Prostate gland (tissue), 2 donors: ENCODE measurements at regions not wholly inside any gene's neighbourhood (a gene's known extent, or its start where the extent isn't known, plus 50 kb on each side); places are given as distances from the start of the nearest gene placed in this dataset.

Source experiments
- POLR2A ChIP-seq: fragments of 450-650 bp; IDR thresholded peaks from one replicate; pipeline ENCODE4 v1.6.1; 2016; ENCODE audit warnings: antibody characterized with exemption, mild to moderate bottlenecking
- POLR2AphosphoS5 ChIP-seq: sonication (generic); formaldehyde crosslinking; IDR thresholded peaks from one replicate; pipeline ENCODE4 v1.6.1; 2017; ENCODE audit warnings: antibody characterized with exemption
- TF ChIP-seq, protein P1 (sequence below), 4 experiments: fragments of 200-600 bp in 2 of 4; fragments of 450-650 bp in 2 of 4; sonication (generic) in 2 of 4; IDR thresholded peaks; 1 replicate in 3 of 4; 2 replicates in 1 of 4; pipeline ENCODE4 v1.5.1; 2016 to 2019; ENCODE audit warnings: antibody characterized with exemption in 4 of 4, mild to moderate bottlenecking in 2 of 4, moderate library complexity in 2 of 4

- TF ChIP-seq, protein P1, sequence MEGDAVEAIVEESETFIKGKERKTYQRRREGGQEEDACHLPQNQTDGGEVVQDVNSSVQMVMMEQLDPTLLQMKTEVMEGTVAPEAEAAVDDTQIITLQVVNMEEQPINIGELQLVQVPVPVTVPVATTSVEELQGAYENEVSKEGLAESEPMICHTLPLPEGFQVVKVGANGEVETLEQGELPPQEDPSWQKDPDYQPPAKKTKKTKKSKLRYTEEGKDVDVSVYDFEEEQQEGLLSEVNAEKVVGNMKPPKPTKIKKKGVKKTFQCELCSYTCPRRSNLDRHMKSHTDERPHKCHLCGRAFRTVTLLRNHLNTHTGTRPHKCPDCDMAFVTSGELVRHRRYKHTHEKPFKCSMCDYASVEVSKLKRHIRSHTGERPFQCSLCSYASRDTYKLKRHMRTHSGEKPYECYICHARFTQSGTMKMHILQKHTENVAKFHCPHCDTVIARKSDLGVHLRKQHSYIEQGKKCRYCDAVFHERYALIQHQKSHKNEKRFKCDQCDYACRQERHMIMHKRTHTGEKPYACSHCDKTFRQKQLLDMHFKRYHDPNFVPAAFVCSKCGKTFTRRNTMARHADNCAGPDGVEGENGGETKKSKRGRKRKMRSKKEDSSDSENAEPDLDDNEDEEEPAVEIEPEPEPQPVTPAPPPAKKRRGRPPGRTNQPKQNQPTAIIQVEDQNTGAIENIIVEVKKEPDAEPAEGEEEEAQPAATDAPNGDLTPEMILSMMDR (IDR thresholded peaks at IDR 0.05) = no peak
- TF ChIP-seq POLR2A (no peak), POLR2AphosphoS5 (no peak)
Observed at GRCh38 chr5:63794296-63794695, 167.9 kb downstream of the HTR1A start.
